Uterus (tissue), 3 donors: ENCODE measurements at regions not wholly inside any gene's neighbourhood (a gene's known extent, or its start where the extent isn't known, plus 50 kb on each side); places are given as distances from the start of the nearest gene placed in this dataset.

ENCODE experiments used
- DNase-seq, 2 donors: peaks; one replicate each; pipeline ENCODE4 v3.0.0-alpha.2; 2019 to 2020
- H3K27ac ChIP-seq, 2 donors: fragments of 200-600 bp; sonication (generic); 1 replicate in 1 of 2; 2 replicates in 1 of 2; pipeline ENCODE4 v1.5.1; 2016 to 2018
- H3K27me3 ChIP-seq, 2 donors: fragments of 200-600 bp; sonication (generic); one replicate each; pipeline ENCODE4 v1.5.1; 2018 to 2019; ENCODE audit warnings: control low read depth in 1 of 2
- H3K36me3 ChIP-seq, 2 donors: fragments of 200-600 bp; sonication (generic); one replicate each; pipeline ENCODE4 v1.5.1; 2019; ENCODE audit warnings: control low read depth in 1 of 2
- H3K4me1 ChIP-seq, 2 donors: fragments of 200-600 bp; sonication (generic); one replicate each; pipeline ENCODE4 v1.5.1; 2018 to 2019; ENCODE audit warnings: control low read depth in 1 of 2
- H3K4me3 ChIP-seq, 2 donors: fragments of 200-600 bp; sonication (generic); 1 replicate in 1 of 2; 2 replicates in 1 of 2; pipeline ENCODE4 v1.5.1; 2018 to 2019; ENCODE audit warnings: mild to moderate bottlenecking in 1 of 2
- H3K9me3 ChIP-seq, 2 donors: fragments of 200-600 bp; sonication (generic); one replicate each; pipeline ENCODE4 v1.5.1; 2019; ENCODE audit warnings: control low read depth in 1 of 2
- CTCF ChIP-seq, 4 experiments: fragments of 200-600 bp in 2 of 4; fragments of 450-650 bp in 2 of 4; sonication (generic) in 2 of 4; IDR thresholded peaks; one replicate each; pipeline ENCODE4 v1.5.1; 2016 to 2019; ENCODE audit warnings: antibody characterized with exemption in 4 of 4, mild to moderate bottlenecking in 2 of 4, moderate library complexity in 1 of 4
- POLR2A ChIP-seq, 2 donors: fragments of 450-650 bp; IDR thresholded peaks; one replicate each; pipeline ENCODE4 v1.6.1; 2016; ENCODE audit warnings: antibody characterized with exemption in 2 of 2, mild to moderate bottlenecking in 1 of 2, moderate library complexity in 1 of 2
- intact Hi-C: fragments of 100-400 bp; cut with DNase I; formaldehyde crosslinking; loops from one replicate; pipeline ENCODE4 v1.15.1; 2023; ENCODE audit warnings: low total_unique reads
- donor health status: DM: yes; HTN: yes; CAD: no.

GRCh38 chr18:57910817-57911216 lies 107.7 kb upstream of the ATP8B1 start:
- intact Hi-C loops: no loop called here

DNA sequence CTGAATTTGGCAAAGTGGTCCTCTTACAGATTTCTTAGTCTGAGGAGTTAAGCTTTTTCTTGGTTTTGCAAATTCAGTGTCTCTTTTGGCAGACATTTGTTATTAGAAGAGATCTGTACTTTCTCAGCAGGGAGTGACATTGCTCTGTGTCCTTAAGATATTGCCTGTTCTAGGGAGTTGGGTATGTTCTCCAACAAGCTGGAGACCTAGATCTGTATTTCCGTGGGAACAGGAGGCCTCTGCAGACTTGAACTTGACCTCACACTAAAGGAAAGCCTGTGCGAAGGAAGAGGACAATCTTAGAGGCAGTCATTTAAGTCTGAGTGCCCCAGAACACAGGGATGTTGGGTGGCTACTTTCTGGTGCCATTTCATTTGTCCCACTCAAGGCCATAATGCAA lies 107.0 kb upstream of the ATP8B1 start:
- H3K27me3 ChIP-seq: no peaks in the 10 kb centered on the region
- H3K9me3 ChIP-seq: no peaks in the 10 kb centered on the region
- no peaks in the 10 kb centered on the region for H3K4me1 ChIP-seq
- no peaks in the 10 kb centered on the region for H3K36me3 ChIP-seq
- intact Hi-C loops: no loop called here
- TF ChIP-seq CTCF (IDR thresholded peaks at IDR 0.05) (no peak), POLR2A (IDR thresholded peaks at IDR 0.05) (no peak)
- no peak for DNase-seq
- H3K27ac ChIP-seq: no peak overlapping the region
- H3K4me3 ChIP-seq: no peak overlapping the region

More at GRCh38 chr18:57910817-57911216, 107.7 kb upstream of the ATP8B1 start:
- TF ChIP-seq POLR2A (IDR thresholded peaks at IDR 0.05) (no peak), CTCF (IDR thresholded peaks at IDR 0.05) (no peak)
- Histone ChIP-seq H3K36me3 (no peaks in the 10 kb centered on the region), H3K4me3 (no peak overlapping the region), H3K9me3 (no peaks in the 10 kb centered on the region), H3K27me3 (no peaks in the 10 kb centered on the region), H3K4me1 (no peaks in the 10 kb centered on the region), H3K27ac (no peak overlapping the region)
- DNase-seq: no peak

DNA sequence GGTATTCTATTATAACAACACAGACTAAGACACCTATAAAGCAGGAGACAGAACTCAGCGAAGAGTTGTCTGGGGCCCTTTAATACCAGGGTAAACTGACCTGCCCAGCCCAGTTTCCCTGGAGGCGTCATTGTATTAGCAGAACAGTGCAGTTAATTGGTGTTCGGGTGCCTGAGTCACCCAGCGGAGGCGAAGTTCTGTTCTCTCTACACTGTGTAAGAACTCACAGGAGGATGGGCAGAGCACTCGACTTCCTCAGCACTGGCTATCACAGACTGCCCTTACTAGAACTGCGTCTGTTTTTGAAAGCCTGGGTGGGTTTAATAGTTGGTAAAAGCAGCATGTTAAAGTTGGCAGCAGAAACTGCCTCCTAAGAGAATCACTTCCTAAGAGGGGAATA lies 106.5 kb upstream of the ATP8B1 start:
- TF ChIP-seq CTCF (IDR thresholded peaks at IDR 0.05) (no peak), POLR2A (IDR thresholded peaks at IDR 0.05) (no peak)
- no peak for DNase-seq
- Histone ChIP-seq H3K36me3 (no peaks in the 10 kb centered on the region), H3K4me1 (no peaks in the 10 kb centered on the region), H3K4me3 (no peak overlapping the region), H3K27ac (no peak overlapping the region), H3K9me3 (no peaks in the 10 kb centered on the region), H3K27me3 (no peaks in the 10 kb centered on the region)
- intact Hi-C loops: no loop called here

DNA sequence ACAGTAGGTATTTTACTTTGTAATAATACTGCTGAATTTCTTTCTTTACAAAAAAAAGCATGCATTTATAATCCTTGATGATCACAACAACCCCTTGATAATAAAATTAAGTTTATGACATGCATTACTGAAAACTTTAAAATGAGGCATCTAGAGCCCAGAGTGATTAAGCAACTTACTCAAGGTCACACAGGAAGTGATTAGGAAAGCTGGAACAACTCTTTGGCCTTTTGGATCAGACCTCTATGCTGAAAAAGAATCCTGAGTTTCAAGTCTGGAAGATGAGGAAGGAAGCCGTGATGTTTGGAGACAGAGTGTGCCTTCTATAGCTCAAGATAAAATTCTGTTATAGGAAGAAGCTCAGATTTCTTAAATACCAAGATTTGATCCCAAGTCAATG lies 105.0 kb upstream of the ATP8B1 start:
- no peak for DNase-seq
- intact Hi-C loops: no loop called here
- TF ChIP-seq CTCF (IDR thresholded peaks at IDR 0.05) (no peak), POLR2A (IDR thresholded peaks at IDR 0.05) (no peak)
- no peaks in the 10 kb centered on the region for H3K27me3 ChIP-seq
- no peaks in the 10 kb centered on the region for H3K36me3 ChIP-seq
- H3K4me3 ChIP-seq: no peak overlapping the region
- no peaks in the 10 kb centered on the region for H3K9me3 ChIP-seq
- no peak overlapping the region for H3K27ac ChIP-seq
- no peaks in the 10 kb centered on the region for H3K4me1 ChIP-seq

- no peak overlapping the region for H3K4me3 ChIP-seq
- H3K27ac ChIP-seq: no peak overlapping the region
- no peak for TF ChIP-seq CTCF (IDR thresholded peaks at IDR 0.05)
- no peak for TF ChIP-seq POLR2A (IDR thresholded peaks at IDR 0.05)
- no peaks in the 10 kb centered on the region for H3K4me1 ChIP-seq
- intact Hi-C loops: no loop called here
- DNase-seq: no peak
- H3K27me3 ChIP-seq: no peaks in the 10 kb centered on the region
- H3K36me3 ChIP-seq: no peaks in the 10 kb centered on the region
- no peaks in the 10 kb centered on the region for H3K9me3 ChIP-seq
Measured at GRCh38 chr18:57907550-57907949, 104.4 kb upstream of the ATP8B1 start.
